ENCODE measurements at regions not wholly inside any gene's neighbourhood (a gene's known extent, or its start where the extent isn't known, plus 50 kb on each side); places are given as distances from the start of the nearest gene placed in this dataset.

DNA sequence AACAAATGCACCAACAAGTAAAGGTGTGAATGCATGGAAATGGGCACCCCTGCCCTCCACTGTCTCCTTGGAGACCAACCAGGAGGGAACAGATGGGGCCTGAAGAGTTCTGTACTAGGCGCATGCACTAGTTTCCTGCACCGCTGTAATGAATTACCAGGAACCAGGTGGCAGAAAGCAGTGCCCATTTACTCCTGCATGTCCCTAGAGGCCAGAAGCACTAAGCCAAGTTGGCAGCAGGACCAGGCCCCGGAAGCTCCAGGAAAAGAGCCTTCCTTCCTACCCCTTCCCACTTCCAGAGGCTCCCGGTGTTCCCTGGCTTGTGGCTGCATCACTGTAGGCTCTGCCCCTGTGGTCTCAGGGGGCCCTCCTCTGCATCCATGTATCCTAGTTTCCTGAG, 237.5 kb upstream of the PPP2R2D start:
- TF ChIP-seq CTCF (IDR thresholded peaks at IDR 0.05 in 2 of 3, conservative IDR thresholded peaks at IDR 0.05 in 1 of 3; ENCODE audit: control insufficient read depth in 2 of 3, extremely low read depth in 1 of 3, insufficient read depth in 1 of 3, low read depth in 3 of 3, low read length in 3 of 3), result no peak
- TF ChIP-seq EP300 (IDR thresholded peaks at IDR 0.05; ENCODE audit: borderline replicate concordance in 1 of 2, control insufficient read depth in 1 of 2, low read depth in 2 of 2, low read length in 2 of 2), result no peak
- TF ChIP-seq ZBTB33 (IDR thresholded peaks at IDR 0.05), result no peak
